HG02610 (cell line): ENCODE measurements at regions not wholly inside any gene's neighbourhood (a gene's known extent, or its start where the extent isn't known, plus 50 kb on each side); places are given as distances from the start of the nearest gene placed in this dataset.

ENCODE experiments used
- ATAC-seq: cut with Tn5 transposase; IDR thresholded peaks from one replicate; pipeline ENCODE4 v1.9.1; 2021; ENCODE audit warnings: mild to moderate bottlenecking, moderate library complexity; ENCODE audit not compliant: unreplicated experiment

DNA sequence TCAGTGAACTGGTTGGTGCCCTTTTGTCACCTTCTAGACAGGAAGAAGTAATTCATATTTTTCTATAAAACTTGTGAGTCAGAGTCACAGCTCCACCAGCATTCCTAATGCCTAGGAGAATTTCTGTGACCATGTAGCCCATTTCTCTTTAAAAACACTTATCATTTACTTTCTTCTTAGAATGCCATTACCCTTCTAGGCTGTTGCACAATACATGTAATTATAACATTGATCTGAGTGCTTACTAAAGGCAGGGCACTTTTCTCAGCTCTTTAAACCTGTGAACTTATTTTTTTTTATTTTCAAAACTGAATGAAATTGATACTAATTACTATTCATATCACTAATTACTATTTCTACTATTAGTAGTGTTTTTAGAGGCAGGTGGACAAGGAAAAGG, 373.7 kb downstream of the TLE4 start:
- no peak for ATAC-seq

DNA sequence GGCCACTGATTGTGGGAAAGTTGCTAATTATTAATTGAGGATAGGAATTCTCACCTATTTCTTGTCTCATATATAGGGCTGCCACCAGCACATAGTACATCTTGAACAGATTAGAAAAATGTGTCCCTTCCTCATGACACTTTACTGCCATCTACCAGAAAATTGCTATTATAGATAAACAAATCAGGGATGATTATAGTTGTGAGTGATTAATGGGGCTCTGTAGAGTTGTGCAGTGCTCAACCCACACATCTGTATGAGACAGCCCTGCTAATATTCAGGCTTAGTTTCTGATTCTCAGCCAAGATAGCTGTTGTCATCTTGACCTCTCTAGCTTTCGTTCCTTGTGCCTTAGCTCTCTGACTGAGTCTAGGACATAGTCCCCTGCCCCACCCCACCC, 373.3 kb downstream of the TLE4 start:
- no peak for ATAC-seq

DNA sequence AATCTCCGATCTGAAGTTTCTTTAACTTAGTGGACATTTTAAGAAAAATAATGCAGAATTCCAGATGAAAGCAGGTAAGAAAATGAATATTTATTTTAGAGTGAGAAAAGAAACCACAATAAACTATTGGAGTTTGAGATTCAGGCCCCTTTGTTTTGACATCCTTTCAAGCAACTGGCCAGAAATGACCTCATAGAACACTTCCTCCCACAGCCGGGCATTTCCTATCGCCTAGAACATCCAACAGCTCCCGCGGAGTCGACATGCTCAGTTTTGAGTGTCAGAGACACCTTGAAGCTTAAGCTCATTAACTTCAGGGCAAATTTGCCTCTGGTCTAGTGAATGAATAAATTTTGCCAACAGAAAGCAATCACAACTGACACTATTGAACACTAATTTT, 369.2 kb downstream of the TLE4 start:
- no peak for ATAC-seq

DNA sequence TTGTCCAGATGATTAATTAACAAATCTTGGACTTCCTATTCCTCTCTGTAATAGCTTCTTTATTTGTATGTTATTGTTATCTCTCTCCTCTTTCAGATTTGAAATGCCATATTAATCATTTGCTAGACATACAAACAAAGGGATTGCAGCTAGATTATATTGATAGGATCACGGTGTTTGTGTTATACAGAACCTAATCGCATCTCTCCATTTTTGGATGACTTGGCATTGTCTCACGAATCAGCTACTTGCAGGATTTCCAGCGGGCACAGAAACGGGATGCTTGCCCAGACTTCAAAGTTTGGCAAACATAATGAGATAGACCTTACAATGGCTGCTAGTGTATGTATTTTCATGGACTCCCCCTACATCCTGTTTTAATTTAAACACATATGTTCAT, 368.1 kb downstream of the TLE4 start:
- no peak for ATAC-seq

DNA sequence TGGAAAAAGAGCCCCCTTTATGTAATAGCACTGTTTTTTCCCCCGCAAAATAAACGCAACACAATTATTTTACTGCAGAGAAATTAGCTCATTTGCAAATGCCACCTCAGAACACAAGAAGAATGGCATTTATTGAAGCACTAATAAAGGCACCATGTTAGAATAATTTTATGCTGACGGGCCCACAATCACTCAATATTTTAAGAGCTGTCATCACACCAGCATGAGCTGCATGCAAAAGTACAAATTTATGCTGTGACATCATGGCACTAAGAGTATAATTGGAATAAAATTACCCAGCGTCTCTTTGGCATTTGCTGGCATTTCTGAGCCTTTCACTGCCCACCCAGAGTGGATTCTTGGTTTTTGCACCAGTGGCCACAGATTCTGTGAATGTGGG, 364.6 kb downstream of the TLE4 start:
- ATAC-seq: no peak

DNA sequence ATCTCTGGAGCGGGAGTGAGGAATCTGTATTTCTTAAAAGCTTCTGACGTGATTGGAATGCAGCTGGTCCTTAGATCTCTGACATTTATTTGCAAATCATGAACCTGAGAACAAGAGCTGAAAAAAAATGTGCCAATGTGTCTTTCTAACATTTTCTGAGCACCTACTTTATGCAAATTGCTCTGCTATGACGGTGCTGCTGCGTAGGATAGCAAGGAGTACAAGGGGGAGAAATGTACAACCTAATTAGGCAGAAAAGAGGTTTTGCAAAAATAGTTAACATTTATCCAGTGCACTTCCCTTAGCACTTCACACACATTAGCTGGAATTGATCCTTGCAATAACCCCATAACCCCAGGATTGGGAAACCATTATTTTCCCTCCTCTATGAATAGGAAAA, 357.5 kb downstream of the TLE4 start:
- no peak for ATAC-seq

DNA sequence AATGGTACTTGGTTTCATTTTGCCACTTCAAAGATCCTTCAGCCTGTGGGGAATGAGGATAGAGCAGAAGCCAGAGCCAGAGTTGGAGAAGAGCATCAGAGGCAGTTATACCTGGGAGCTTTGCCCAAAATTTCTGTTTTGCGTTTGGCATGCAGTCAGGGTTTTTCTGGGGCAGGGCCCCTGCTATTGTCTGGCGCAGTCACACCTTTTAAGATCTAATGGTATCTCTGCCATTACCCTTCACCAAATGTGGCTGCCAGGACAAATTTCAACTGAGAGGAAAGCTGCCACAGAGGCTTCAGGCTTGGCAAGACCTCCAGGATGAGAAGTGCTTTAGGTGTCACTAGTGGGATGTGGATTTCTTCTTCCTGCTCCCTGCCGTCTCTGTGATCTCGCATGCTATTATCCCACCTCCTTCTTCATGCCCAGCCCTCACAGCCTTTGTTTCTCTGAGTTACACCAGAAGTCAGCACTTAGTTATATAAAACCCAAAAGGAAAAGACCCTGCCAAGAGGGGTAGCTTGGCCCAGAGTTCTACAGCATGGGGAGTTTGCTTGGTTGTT, 357.0 kb downstream of the TLE4 start:
- ATAC-seq: no peak

DNA sequence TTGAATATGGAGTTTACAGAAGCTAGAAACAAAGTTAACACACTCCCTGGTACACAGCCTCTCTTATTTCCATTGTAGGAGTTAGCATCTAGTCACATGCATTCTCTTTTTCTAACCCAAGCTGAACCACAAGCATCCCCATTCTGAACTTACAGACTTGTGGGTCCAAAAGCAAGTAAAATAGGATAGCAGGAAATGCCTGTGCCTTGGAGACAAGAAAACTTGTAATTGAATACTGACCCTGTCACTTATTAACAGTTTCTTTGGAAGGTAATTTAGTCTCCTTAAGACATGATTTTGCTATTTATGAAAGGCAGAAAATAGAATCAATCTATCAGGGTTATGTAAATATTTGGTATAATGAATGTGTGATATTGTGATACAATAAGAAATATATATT, 353.6 kb downstream of the TLE4 start:
- ATAC-seq: no peak

DNA sequence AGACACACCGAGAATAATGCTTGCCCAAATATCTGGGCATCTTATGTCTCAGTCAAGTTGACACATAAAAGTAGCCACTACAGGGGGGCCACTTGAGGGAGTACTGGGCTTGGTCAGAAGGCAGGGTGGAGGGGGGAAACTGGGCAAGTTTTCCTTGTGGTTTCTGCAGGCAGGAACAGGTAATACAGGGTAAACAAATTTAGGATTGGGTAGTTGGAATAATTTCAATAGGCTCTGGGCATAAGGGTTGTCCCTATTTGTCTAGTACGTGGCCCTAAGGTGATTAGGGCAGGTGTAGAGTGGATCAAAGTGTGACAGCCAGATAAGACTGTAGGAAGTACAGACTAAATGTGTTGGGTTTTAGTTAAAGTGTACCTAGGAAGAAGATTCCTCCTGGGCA, 353.1 kb downstream of the TLE4 start:
- no peak for ATAC-seq

DNA sequence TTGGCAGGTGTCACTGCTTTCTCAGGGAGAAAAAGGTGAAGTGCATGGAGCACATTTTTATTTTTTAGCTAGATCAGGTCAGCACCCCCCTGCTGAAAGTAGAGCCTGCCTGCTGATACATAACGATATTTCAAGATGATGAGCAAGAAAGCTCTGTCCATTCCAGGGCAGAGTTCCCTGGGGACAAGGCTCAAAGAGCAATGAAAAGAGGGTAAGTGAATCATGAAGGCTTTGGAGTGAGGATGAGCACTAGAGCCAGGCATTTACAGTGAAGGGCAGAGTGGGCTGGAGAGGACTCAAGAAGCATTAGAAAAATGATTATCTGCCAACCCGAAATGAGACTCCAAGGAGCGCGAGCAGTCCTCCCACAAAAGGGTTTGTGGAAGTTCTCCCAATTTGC, 345.7 kb downstream of the TLE4 start:
- ATAC-seq: no peak

DNA sequence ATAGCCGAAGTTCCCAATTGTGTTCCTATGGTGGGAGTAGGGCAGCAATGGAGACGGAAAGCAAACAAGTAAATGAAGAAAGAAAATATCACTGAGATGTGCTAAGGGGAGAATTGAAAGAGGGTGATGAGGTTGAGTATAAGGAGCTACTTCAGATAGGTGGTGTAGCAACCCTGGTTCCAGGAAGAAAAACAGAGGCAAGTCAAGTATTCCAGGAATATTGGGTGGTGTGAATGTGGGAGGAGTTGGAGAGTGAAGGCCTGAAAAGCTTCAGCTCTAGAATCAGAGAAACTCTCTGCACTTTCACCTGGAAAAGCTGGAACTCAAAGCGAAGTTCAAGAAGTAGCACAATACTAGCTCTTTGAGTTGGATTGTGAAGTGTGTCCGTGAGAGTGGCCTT, 342.1 kb downstream of the TLE4 start:
- ATAC-seq: no peak

DNA sequence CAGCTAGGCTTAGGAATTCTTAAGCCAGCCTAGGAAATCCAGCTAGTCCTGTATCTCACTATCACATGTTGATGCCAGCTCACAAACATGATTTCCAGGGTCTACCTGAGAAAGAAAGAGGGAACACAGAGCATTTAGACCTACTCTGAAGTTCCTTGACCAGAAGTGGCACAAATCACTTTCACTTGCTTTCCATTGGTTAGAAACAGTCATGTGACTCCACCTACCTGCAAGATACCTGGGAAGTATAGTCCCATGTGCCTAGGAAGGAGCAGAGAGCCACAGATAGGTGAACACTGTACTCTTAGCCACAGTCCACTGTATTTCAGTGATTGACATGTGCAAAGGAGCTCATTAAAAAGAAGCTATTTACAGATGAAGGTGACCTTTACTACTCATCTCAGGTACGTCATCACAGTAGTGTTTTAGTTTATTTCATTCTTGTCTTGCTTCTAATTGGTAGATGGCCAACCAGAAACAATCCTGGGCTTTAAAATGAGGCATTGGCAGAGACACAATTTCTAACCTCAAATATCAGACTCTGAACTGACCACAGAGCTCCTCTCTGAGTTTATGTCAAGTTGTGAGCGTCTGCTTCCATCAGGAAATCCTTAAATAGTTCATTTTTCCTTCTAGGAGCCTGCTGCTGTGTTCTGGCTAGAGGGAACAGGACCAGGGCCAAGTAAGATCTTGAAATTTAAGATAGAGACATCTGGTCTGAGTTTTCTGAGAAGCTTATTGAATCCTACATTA, 340.7 kb downstream of the TLE4 start:
- ATAC-seq: no peak

DNA sequence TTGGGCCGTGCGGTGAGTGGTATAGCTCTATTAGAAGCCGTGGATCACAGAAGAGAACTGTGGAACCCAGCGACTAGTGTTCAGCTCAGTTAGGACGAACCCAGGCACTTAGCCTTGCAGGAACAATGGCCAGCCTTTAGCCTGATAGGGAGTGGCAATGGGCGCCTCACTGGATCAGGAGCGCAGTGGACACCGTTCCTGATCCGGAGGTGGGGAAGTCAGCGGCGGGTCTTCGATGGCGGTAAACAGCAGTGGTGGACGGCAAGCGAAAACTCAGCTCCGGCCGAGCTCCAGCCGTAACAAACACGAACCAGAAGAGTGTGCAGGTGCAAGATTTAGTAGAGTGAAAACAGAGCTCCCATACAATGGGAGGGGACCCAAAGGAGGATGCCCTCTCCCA, 340.0 kb downstream of the TLE4 start:
- no peak for ATAC-seq

DNA sequence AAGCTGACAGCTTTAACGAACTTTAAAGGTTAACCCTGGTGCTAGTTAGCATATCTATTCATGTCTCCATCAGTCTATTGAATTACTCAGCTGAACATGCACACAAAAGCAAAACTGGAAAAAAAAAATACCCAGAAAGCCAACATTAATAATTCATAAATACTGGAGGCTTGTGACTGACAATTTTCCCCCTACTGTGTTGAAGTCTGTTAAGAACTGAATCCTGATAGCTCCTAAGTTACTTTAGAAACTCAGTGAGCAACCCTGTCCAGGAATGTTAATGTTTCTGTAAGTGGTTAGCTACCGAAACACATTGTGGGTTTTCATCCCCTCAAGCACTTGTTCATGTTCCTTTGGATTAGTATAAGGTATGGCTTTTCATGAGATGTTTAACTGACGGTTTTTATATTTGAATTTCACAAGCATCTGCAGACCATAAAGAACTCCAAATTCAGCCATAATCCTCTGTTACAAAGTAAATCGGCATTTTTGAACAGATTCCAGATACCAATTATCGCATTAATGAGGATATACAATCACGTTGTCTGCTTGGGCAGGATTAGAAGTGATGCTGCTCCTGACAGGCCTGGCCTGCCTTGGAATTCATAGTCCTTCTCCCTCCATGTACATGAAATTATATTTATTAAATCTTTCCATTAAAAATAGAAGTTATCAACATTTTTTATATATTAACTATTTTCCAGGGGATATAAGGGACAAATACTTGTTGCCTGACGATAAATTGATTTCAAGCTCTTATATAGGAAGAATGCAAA, 331.2 kb downstream of the TLE4 start:
- no peak for ATAC-seq

DNA sequence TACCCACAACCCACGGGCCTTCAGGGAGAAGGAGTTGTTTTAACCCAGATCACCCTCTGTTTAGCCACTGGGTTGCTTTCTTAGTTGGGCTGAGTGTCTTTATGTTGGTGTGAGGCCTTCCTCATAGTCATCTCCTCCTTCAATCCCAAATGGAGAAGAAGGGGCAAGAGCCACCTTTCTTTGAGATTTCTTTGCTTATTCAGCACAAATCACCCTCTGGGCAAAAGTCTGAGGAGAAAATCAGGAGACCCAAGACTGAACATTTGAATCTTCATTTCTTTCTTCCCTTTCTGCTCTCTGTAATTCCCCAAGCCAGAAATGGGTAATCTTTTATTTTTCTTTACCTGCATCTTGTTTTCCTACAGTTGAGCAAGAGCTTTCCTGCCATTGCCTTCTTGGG, 329.0 kb downstream of the TLE4 start:
- ATAC-seq: no peak

DNA sequence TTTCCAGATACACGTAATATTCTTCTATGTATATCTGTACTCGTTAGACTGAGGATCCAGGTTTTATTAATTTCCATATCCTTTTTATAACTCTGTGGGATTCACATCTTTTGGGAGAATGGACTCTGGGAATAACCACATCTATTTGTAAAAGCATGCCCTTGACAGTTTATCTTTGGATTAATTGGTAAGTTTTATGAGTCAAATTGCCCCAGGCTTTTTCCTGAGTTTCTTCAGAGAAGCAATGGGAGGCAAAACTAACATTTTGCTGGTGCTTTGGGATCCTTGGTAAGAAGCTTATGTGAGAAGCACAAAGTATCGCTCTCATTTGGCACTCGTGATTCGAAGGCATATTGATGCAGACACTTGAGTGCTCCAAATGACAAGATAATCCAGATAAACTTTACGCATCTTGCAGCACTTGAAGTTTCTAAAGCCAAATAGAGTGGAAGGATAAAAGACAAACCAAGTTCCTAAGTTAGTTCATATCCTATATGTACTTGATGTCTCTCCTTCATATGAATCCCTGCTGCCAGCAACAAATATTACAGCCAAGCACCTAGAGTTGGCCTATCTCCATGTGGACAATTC, 324.7 kb downstream of the TLE4 start:
- ATAC-seq: no peak

DNA sequence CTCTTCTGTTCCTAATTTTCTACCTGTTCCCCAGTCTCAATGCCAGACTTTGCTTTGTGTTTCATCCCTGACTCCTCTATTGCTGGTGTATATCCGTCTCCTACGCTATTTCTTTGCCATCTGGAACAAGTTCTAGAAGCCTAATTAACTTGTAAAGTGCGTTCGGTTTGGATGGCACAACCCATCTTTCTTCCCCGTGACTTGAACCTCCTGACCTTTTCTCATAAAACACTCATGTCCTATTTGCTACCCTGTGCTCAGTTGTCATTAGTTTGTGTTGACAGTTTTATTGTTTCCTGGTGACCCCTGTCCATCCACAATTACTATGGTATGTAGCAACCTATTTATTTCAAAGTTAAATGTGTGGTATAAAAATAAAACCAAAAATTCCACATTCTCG, 323.5 kb downstream of the TLE4 start:
- ATAC-seq: no peak

DNA sequence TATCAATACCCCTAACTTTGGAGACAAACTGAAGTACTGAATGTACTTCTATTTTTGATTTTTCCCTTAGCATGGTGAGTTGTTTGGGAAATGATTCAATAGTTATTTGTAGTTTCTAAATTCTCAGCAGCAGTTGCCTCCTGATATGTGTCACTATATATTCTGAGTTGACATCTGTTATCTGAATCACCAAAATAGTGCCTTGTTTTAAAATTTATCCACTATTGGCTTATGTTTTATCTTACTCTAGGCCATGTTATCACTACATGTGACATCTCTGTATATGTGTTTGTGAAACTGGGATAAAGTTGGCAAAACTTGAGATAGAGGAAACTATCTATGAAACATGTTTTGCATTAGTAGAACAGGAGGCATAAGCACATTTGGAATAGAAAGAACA, 317.6 kb downstream of the TLE4 start:
- no peak for ATAC-seq

DNA sequence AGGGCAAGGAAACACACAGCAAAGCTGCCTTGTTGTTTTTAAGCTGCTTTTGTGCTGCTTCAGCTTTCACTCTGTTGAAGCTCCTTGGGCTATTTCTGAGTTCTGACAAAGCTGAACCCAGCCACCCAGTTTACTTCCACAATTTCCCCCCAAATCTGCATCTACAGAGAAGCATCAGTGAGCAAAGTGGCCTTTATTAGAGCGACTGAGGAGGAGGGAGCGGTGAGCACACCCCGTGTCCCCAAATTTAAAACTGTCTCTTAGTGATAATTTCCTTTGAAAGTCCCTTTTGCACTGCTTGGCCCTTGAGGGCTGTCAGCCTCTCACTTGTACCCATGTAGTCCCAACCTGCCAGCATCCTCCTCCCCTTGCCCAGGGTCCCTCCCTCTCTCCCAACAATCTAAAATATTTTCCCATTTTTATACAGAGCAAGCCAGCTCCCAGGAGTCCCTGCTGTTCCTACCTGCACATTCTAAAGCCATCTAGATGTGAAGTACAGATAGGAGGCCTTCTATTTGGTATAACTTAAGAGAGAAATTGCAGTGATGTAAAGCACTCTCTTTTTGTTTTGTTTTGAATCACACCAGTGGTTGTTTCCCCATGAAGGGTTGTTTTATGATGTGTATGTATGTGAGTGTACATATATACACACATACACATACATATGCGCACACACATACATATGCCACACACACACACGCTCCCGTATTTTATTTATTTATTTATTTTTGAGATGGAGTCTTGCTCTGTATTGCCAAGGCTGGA, 313.5 kb downstream of the TLE4 start:
- ATAC-seq: peak; percentile 33

DNA sequence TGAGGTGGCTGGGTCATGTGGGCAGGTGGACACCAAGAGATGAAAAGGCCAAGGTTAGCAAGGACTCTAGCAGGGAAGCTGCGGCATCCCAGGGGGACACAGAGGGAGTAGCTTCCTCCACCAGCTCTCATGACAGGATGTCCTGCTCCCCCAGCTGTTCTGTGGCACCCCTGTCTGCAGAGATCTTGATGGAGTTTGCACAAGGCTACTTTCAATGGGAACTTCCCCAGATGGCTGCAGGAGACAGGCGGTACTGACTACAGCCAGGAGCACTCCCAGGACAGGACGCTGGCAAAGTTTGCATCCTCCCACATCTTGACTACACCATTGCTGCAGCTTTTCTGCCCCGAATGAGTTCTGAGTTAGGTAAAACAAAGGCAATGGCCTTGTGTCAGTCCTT, 312.8 kb downstream of the TLE4 start:
- ATAC-seq: no peak

DNA sequence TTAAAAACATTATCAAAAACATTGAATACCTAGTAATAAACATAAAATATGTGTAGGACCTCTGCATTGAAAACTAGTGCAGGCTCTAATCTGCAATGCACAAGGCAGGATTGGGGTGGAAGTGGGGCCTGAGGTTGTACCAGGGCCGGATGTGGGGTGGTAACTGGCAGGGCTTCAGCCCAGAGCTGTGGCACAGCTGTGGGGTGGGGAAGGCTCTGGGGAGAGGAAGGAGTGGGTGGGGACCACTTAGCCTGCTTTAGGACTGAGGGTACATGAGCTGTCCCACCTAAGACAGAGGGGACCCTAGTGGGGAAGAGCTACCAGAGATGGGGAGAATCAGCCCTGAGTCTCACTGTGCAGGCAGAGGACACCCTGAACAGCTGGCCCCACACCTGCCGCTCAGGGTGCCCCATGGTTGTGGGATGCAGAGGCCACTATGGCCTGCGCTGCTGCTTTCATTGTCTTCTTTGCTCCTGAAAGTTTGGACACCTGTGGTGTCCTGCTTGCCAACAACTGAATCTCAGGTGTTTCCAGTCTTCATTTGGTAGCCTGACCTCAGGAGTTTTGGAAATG, 311.4 kb downstream of the TLE4 start:
- ATAC-seq: no peak
